HEK293 (cell line): ENCODE measurements at regions not wholly inside any gene's neighbourhood (a gene's known extent, or its start where the extent isn't known, plus 50 kb on each side); places are given as distances from the start of the nearest gene placed in this dataset.
A peak's percentile ranks its signal among the peaks of the same experiment; 100 is the strongest.

Experiments
- CTCF ChIA-PET: fragments of 350-600 bp; formaldehyde crosslinking; extraction: SDS; loops from one replicate; lab custom pipeline; 2021; ENCODE audit warnings: antibody characterized with exemption; lab: Yijun Ruan, JAX
- POLR2A ChIA-PET: fragments of 300-600 bp; formaldehyde crosslinking; extraction: SDS; loops from one replicate; lab custom pipeline; 2020; ENCODE audit warnings: antibody characterized with exemption, inconsistent platforms; lab: Yijun Ruan, JAX
- H3K27ac ChIP-seq: fragments of 200-500 bp; sonication (Bioruptor generic); 2 replicates; pipeline ENCODE4 v1.5.1; 2014; ENCODE audit warnings: low read depth, low read length, control low read depth, inconsistent platforms; ENCODE audit errors: extremely low read depth
- H3K36me3 ChIP-seq, 2 experiments: fragments of 200-500 bp in 1 of 2; sonication (Bioruptor generic) in 1 of 2; 1 replicate in 1 of 2; 2 replicates in 1 of 2; pipeline ENCODE4 v1.5.1; 2014 to 2017; ENCODE audit warnings: inconsistent platforms in 2 of 2, low read length in 2 of 2; ENCODE audit not compliant: control insufficient read depth in 2 of 2, insufficient read depth in 1 of 2
- H3K4me1 ChIP-seq: fragments of 200-500 bp; sonication (Bioruptor generic); 2 replicates; pipeline ENCODE4 v1.5.1; 2014; ENCODE audit warnings: mild to moderate bottlenecking, low read length, inconsistent platforms; ENCODE audit not compliant: control insufficient read depth, insufficient read depth
- H3K4me3 ChIP-seq: 2 replicates; pipeline ENCODE4 v1.5.1; 2011; ENCODE audit warnings: low read depth, mild to moderate bottlenecking, control low read depth, low read length, moderate library complexity
- H3K9me3 ChIP-seq: fragments of 200-500 bp; sonication (Bioruptor generic); 2 replicates; pipeline ENCODE4 v1.5.1; 2014; ENCODE audit warnings: low read depth, low read length, inconsistent platforms; ENCODE audit not compliant: control insufficient read depth, insufficient read depth
- BCL11B ChIP-seq: fragments of 450-650 bp; formaldehyde crosslinking; IDR thresholded peaks from 2 replicates; pipeline ENCODE4 v1.5.1; 2016; ENCODE audit warnings: low read depth, missing biosample characterization, missing genetic modification characterization
- FEZF1 ChIP-seq: fragments of 450-650 bp; formaldehyde crosslinking; IDR thresholded peaks from 2 replicates; pipeline ENCODE4 v1.5.1; 2016; ENCODE audit warnings: missing biosample characterization, missing genetic modification characterization
- GLI4 ChIP-seq: fragments of 450-650 bp; formaldehyde crosslinking; IDR thresholded peaks from 2 replicates; pipeline ENCODE4 v1.5.1; 2016; ENCODE audit warnings: missing biosample characterization, missing genetic modification characterization
- IKZF3 ChIP-seq: fragments of 450-650 bp; IDR thresholded peaks from 2 replicates; pipeline ENCODE4 v1.5.0; 2018; ENCODE audit warnings: missing biosample characterization, mild to moderate bottlenecking, missing genetic modification characterization, moderate library complexity
- ZBTB17 ChIP-seq: fragments of 450-650 bp; formaldehyde crosslinking; IDR thresholded peaks from 2 replicates; pipeline ENCODE4 v1.5.1; 2016; ENCODE audit warnings: missing biosample characterization, missing genetic modification characterization
- ZBTB21 ChIP-seq: fragments of 450-650 bp; formaldehyde crosslinking; IDR thresholded peaks from 2 replicates; pipeline ENCODE4 v1.5.1; 2017; ENCODE audit warnings: missing biosample characterization, missing genetic modification characterization
- ZBTB49 ChIP-seq: fragments of 450-650 bp; formaldehyde crosslinking; IDR thresholded peaks from 2 replicates; pipeline ENCODE4 v1.5.1; 2016; ENCODE audit warnings: missing biosample characterization, missing genetic modification characterization, low read depth
- ZNF132 ChIP-seq: fragments of 450-650 bp; formaldehyde crosslinking; IDR thresholded peaks from 2 replicates; pipeline ENCODE4 v1.5.1; 2017; ENCODE audit warnings: missing biosample characterization, missing genetic modification characterization, borderline replicate concordance
- ZNF146 ChIP-seq: fragments of 450-650 bp; formaldehyde crosslinking; IDR thresholded peaks from 2 replicates; pipeline ENCODE4 v1.5.1; 2016; ENCODE audit warnings: missing biosample characterization, missing genetic modification characterization
- ZNF2 ChIP-seq: fragments of 450-650 bp; formaldehyde crosslinking; IDR thresholded peaks from 2 replicates; pipeline ENCODE4 v1.5.1; 2016; ENCODE audit warnings: missing biosample characterization, missing genetic modification characterization
- ZNF280D ChIP-seq: fragments of 450-650 bp; formaldehyde crosslinking; IDR thresholded peaks from 2 replicates; pipeline ENCODE4 v1.5.1; 2016; ENCODE audit warnings: missing biosample characterization, missing genetic modification characterization
- ZNF513 ChIP-seq: fragments of 450-650 bp; IDR thresholded peaks from 2 replicates; pipeline ENCODE4 v1.5.1; 2018; ENCODE audit warnings: missing biosample characterization, missing genetic modification characterization
- ZNF518A ChIP-seq: fragments of 450-650 bp; formaldehyde crosslinking; conservative IDR thresholded peaks from 2 replicates; pipeline ENCODE4 v1.5.1; 2016; ENCODE audit warnings: low read depth, missing biosample characterization, missing genetic modification characterization
- ZNF580 ChIP-seq: fragments of 450-650 bp; formaldehyde crosslinking; IDR thresholded peaks from 2 replicates; pipeline ENCODE4 v1.5.1; 2016; ENCODE audit warnings: missing biosample characterization, missing genetic modification characterization
- ZNF610 ChIP-seq: fragments of 450-650 bp; formaldehyde crosslinking; IDR thresholded peaks from 2 replicates; pipeline ENCODE4 v1.5.1; 2016; ENCODE audit warnings: missing biosample characterization, missing genetic modification characterization, borderline replicate concordance
- ZNF626 ChIP-seq: fragments of 450-650 bp; sonication (Bioruptor Pico); formaldehyde crosslinking; IDR thresholded peaks from 2 replicates; pipeline ENCODE4 v1.5.1; 2018; ENCODE audit warnings: missing biosample characterization, missing genetic modification characterization, inconsistent platforms
- ZNF791 ChIP-seq: fragments of 450-650 bp; formaldehyde crosslinking; IDR thresholded peaks from 2 replicates; pipeline ENCODE4 v1.5.1; 2016; ENCODE audit warnings: missing biosample characterization, missing genetic modification characterization
- ZXDB ChIP-seq: fragments of 450-650 bp; formaldehyde crosslinking; IDR thresholded peaks from 2 replicates; pipeline ENCODE4 v1.5.1; 2016; ENCODE audit warnings: missing biosample characterization, missing genetic modification characterization

- TF ChIP-seq IKZF3 (no peak), BCL11B (no peak), ZBTB21 (tag by site-specific recombination) (no peak), ZBTB49 (tag by site-specific recombination) (no peak), ZNF518A (tag by site-specific recombination) (no peak), GLI4 (tag by site-specific recombination) (no peak), ZNF791 (tag by site-specific recombination) (no peak), ZNF513 (no peak), FEZF1 (tag by site-specific recombination) (peak; percentile 93)
- TF ChIP-seq, all 188 proteins: peak for 20
Observed at GRCh38 chr5:36369219-36369690, 67.6 kb upstream of the RANBP3L start (continued).

- CTCF ChIA-PET = no interaction called here
- Histone ChIP-seq H3K4me1 (peaks cover 22% of the 10 kb centered on the region), H3K27ac (no peak overlapping the region), H3K4me3 (no peak overlapping the region), H3K36me3 (no peaks in the 10 kb centered on the region), H3K9me3 (no peaks in the 10 kb centered on the region)
- POLR2A ChIA-PET = no interaction called here
- 0 out of 2 replicates have a peak, but pooled peaks have one; percentile 15 for TF ChIP-seq ZNF2 (tag by site-specific recombination)
- peak; percentile 100 for TF ChIP-seq ZNF146 (tag by site-specific recombination)
- no peak for TF ChIP-seq ZXDB (tag by site-specific recombination)
- no peak for TF ChIP-seq ZNF132 (tag by site-specific recombination)
- TF ChIP-seq ZNF610 (tag by site-specific recombination) = 0 out of 2 replicates have a peak, but pooled peaks have one; percentile 20
- TF ChIP-seq ZNF280D (tag by site-specific recombination) = peak; percentile 87; the same call in 1 of the 2 replicates
- no peak for TF ChIP-seq ZBTB17
- TF ChIP-seq ZNF626 (tag by site-specific recombination) = 0 out of 2 replicates have a peak, but pooled peaks have one; percentile 20
- peak; percentile 98 for TF ChIP-seq ZNF580 (tag by site-specific recombination)
- 0 out of 2 replicates have a peak, but pooled peaks have one; percentile 24 for TF ChIP-seq ZNF513
Observed at GRCh38 chr5:36370073-36370472, 68.4 kb upstream of the RANBP3L start.
